HG03175 (cell line): ENCODE measurements at regions not wholly inside any gene's neighbourhood (a gene's known extent, or its start where the extent isn't known, plus 50 kb on each side); places are given as distances from the start of the nearest gene placed in this dataset.
"Not testable (repeated sequence)": the region's sequence is repeated elsewhere in the genome, so short reads cannot be mapped to it uniquely, and the experiment has no call there.

Experiments used
- ATAC-seq: cut with Tn5 transposase; IDR thresholded peaks from one replicate; pipeline ENCODE4 v1.9.1; 2021; ENCODE audit warnings: mild to moderate bottlenecking, moderate library complexity; ENCODE audit not compliant: unreplicated experiment

DNA sequence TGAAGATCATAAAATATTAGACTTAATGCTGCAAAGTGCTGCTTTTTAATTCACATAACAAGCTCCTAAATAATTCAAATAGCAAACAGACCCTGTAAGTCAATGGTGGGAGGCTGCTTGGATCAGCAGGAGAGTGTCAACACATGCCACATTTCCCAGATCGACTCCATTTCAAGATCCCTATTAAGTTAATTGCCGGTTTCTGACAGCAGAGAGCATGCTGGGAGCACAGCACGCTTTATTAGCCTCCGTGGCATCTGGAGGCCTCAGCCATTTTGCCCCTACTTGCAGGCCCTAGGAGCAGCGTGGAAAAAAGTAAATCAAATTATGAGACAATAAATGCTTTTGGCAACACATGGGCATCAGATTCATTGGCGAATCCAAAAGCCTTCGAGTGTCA lies 201.0 kb downstream of the EMX2 start:
- no peak for ATAC-seq

DNA sequence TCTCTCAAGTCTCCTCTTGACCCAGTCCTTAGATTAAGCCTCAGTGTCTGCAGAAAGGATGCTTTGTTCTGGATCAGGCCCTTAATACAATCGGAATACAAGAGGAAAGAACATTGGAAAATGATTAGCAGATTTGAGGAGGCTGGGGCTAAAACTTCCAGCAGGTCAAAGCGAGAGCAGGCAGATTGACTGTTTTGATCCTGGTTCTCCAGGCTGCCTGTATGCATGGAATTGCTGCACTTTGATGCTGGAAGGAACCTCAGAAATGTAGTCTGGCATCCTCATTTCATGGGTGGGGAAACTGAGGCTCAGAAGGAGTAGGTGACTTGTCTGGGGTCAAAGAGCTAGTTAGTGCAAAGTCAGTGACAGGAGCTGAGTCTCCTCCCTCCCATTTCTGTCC lies 202.8 kb downstream of the EMX2 start:
- ATAC-seq, result no peak

DNA sequence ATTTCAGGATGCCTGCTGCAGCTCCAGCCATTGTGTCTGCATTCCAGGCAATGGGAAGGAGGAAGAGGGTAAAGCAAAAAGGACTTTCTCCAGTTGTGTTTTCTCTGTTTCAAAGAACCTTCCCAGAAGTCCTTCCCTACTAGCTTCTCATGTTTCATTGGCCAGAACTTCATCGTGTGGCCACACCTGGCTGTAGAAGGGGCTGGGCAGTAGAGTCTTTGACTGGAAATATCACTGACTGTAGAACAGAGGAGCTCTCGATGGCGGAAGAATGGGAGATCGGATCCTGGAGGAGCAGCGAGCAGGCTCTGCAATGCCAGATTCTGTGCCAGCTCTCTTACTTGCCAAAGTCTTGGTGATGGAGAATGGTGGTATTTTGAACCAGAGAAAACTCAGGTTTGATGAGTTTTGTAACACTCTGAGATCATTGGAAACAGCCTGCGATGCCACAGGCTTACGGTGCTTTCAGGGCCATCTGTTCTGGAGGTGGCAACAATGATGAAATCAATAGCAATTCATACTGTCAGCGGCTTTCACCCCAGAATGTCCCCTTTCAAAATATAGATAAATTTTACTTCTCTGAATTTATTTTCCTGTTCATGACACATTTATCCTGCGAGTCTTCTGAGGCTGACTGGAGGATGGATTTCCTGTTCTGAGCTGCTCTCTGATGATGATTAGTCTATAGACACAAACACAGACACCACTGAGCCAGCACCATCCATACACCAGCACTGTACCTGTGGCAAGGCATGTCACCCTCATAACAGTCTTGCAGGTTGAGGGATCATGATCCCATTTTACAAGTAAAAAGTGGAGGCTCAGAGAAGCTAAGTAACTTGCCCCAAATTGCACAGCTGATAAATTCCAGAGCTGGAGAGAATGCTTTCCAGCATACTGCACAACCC lies 204.2 kb downstream of the EMX2 start:
- ATAC-seq, result no peak

DNA sequence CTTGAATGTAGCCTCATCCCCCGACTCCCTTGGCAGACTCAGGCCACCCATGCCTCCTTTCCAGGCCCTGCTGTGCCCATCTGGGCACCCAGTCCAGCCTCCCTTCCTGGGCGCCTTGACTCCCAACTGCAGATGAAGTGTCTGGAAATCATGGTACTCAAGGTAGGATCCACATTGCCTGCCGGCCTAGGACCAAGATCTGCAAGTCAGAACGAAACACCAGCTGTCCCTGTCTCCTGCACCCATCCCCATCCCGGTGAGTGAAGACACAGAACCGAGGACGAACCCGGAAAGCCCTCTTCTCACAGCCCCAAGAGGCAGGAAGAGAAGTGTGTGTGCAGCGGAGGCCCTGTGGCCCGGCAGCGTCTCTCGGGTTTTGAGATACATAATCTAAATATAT lies 205.1 kb downstream of the EMX2 start:
- no peak for ATAC-seq

DNA sequence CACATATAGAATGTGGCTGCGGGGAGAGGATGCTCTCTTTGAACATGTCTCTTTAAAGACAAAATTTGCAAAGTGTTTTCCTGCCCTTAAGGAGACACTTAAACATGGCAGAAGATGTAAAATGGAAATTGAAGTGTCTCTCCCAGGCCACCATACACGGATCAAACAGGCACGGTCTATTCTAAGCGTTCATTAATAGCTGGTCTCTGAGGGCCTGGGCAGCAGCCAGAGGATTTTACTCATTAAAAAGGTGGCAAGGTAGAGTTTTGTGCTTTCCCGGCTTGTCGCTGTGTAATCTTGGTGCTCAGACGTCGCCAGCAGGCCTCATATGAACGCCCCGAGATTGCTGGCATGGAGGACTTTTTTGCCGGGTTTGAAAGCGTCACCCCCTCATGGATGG lies 205.5 kb downstream of the EMX2 start:
- ATAC-seq, result no peak

DNA sequence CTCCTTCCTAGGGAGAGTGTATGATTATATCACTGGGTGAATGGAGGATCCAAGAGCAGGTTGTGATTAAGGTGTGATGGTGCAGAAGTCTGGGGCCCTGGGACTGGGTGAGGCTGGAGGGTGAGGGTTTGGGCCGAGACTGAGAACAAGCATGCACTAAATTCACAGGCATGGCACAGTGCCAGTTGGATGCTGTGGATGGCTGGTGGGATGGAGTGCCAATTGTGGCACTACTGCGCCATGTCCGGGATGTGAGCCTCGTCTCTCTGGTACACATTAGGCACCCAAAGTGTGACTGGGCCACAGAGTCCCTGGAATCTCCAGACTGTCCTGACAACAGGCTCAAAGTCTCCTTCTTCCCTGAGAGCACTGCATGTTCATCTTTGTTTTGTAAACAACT lies 208.1 kb downstream of the EMX2 start:
- no peak for ATAC-seq

DNA sequence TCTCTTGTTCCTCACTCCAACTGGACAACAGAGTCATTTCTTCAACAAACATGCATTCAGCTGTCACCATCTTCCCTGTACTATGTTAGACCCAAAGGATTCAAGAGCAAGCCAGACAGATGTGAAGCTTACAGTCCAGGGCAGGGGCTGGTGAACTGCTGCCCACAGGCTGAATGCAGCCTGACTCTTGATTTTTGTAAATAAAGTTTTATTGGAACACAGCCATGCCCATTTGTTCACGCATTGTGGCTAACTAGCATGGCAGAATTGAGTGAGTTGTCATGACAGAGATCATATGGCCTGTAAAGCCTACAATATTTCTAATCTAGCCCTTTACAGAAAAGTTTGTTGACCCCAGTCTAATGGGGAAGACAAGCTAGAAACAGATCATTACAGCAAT lies 208.7 kb downstream of the EMX2 start:
- ATAC-seq, result no peak

DNA sequence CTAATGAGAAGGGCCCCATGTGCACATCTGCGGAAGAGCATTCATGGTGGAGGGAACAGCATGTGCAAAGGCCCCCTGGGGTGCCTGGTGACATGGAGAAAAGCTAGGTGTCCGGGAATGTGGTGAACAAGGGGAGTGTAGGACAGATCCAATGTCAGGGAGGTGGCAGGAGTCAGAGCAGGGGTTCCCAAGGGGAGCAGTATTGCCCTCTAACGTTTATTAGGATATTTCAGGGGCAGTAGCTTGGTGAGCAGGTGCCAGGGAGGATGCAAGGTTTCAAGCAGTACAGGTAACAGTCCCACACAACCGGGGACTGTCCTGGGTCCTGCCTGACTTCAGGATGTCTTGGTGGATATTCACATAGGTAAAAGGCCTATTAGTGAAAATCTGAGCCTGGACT lies 209.6 kb downstream of the EMX2 start:
- ATAC-seq, result no peak

DNA sequence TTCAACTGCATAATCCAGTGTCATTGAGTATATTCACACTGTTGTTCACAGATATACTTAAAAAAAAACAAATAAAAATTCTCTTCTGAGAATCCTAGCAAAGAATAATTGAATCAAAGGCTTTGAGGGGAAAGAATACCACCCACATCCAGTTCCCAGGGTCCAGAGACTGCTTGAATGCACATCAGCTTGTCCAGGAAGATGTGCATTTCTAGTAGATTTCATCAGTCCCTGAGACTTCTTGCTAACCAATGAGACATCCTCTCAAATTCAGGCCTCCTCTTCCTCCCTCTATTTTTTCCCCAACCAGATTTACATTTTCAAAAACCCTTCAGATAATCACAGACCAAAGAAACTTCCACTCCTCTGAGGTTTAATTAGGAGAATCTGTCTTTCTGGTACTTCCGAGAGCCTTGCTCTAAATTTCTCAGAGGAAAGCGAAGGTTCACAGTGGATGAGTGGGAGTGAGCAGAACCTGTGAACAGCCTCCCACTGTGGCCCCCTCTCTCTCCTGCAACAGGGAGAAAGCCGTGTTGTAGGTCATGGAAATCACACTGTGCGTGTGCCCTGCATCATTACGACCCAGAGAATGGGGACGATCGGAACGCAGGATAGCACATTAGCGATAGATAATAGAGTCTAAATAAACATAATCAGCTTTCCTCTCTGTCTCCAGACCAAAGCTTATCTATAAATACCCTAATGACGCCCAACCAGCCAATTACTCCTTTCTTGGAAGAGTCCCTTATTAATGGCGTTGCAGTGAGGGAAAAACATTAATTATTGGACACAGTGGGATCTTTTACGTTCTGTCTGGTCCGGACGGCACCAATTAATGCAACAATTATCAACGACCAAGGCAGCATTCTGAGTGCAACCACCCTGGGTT lies 212.5 kb downstream of the EMX2 start:
- no peak for ATAC-seq

DNA sequence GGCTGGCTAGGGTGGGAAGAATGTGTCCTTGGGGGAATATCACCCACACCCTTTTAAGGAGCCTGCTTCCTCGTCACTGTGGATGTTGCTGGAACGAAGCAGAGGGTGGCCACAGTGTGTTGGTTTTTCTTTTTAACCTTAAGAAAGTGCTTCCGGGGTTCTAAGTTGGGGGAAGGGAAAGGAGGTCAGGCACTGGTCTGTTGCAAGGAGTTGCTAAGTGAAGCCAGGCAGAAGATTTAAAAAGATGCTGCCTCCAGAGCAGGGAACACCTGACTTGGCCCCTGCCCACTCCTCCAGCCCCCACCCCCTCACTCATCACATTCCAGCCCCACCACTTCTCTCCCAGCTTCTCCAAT lies 213.1 kb downstream of the EMX2 start:
- ATAC-seq, result no peak

DNA sequence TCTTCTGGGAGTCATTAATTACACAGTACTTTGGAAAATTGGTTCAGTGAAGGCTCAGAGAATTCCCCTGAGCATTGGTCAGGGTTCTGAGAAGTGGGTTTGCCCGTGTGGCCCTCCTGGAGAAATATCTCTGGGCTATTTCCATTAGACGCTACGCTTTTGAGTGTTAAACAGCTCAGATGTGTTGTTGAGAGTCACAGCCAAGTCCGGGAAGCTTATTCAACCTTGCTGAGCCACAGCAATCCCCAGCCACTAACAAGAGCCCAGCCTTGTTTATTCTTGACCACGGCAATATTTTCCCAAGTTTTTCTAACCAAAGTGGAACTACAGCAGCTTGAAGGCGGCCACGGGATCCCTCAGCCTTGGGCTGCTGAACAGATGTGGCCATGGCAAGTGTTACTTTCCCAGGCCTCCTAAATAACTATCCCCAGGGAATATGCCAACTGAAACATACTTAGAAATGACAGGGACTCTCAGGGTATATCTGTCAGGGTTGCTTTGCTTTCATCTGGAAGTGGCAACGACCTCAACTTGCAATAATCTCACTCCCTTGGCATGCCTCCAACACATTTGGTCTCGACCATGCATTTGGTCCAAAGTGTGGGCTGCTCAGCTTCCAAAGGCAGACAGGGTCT lies 214.7 kb downstream of the EMX2 start:
- ATAC-seq, result no peak

DNA sequence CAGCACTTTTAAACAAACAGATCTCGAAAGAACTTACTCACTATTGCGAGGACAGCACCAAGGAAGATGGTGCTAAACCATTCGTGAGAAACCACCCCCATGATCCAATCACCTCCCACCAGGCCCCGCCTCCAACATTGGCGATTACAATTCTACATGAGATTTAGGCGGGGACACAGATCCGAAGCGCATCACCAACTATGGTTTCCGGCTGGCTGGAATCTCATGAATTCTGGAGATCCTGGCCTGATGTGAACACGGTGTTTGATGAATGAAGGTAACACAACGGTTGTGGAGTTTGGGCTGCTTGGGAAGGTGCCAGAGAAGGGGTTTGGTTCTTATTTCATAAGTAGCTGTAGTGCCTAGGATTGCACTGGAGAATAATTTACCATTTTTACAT lies 216.7 kb downstream of the EMX2 start:
- no peak for ATAC-seq

DNA sequence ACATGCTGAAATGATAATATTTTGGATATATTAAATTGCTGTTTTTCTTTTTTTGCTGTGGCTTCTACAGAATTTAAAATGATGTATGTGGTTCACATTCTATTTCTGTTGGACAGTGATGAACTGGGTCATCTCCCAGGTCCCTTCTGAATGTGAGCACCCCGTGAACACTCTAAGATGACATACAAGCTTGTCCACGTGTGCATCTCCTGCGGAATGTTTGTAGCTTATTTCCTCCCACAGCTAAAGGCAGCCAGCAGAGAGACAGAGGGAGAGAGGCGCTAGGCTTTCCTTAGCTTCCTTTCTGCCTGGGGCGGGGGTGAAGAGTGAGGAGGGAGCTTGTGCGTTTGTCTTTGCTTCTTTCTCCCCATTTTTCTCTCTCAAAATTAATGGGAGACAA lies 219.1 kb downstream of the EMX2 start:
- no peak for ATAC-seq

DNA sequence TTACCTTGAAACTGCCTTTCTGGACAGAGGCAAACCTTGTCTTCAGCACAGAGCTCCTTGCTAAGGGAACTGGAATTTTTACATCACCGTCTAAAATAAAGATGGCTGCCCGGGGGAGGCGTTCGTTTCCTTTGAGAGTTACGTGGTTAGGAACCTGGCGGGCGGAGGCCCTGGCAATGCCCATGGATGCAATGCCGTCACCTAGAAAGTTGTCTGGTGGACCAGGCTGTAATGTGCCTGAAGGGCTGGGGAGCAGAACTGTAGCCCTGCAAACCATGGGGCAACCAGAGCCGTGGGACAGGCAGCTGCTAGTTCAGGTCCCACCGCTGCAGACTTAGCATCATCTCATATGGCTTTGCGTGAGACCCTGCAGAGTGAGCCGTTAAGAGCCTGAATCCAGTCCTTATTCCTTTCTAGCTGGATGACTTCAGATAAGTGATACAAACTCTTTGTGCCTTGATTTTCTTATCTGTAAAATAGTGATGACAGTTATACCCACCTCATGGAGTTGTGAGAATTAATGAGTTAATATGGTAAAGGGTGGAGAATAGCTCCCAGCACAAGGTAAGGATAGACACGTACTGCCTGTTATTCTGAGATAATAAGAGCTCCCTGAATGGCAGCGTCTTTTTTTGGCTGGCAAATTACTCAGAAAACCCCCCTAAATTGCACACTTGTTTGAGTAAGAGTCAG lies 219.7 kb downstream of the EMX2 start:
- no peak for ATAC-seq

DNA sequence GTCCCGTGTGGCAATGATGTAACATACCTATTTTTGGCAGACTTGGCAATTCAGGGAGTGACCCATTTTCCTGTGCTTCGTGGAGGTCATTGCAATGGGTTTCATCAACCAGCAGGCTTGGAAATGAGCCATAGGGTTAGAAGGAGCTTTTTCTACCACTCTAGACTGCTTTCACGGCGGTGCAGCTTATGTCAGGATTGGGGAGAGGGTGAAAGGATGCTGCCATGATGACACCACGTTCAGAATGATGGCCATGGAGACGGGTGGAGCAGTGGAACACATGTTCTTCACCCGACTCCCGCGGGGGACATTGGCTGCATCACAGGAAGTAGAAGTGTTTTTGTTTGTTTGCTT lies 220.2 kb downstream of the EMX2 start:
- ATAC-seq, result no peak

DNA sequence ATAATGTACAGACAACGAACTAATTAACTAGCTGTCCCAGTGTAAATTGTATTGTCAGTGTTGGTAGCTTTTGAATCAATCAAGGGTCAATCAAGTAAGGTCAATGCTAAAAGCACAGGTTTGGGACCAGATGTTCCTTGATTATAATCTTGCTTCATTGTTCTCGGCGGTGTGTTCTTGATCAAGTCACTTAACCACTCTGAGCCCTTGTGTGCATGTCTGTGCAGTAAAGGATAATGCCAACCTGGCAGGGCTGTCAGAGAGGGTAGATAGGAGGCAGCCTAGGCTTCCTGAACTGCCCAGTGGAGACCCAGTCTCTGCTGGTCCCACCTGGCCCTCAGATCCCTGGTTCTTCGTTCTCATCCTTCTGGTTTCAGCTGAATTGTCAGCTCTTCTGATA lies 221.0 kb downstream of the EMX2 start:
- no peak for ATAC-seq

DNA sequence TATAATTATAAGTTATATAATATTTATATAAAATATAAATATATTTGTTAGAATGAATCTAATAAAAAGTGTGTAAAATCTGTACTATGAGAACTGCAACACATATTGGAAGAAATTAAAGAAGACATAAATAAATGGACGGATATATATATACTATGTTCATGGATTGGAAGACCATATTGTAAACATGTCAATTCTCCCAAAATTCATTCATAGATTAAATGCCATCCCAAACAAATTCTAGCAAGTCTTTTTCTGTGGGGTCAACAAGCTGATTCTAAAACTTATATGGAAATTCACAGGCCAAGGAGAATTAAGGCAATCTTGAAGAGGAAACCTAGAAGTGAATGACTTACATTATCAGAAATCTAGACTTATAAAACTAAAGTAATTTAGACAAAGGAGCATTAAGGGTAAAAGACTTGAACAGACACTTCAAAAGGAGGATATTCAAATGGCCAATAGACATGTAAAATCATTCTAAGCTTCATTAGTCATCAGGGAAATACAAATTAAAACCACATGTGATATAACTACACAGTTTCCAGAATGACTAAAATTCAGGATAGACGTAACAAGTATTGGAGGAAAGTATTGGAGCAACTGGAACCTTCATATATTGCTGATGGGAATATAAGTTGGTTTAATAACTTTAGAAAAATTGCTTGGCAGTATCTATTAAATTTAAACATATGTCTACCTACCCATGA lies 225.9 kb downstream of the EMX2 start:
- no peak for ATAC-seq

DNA sequence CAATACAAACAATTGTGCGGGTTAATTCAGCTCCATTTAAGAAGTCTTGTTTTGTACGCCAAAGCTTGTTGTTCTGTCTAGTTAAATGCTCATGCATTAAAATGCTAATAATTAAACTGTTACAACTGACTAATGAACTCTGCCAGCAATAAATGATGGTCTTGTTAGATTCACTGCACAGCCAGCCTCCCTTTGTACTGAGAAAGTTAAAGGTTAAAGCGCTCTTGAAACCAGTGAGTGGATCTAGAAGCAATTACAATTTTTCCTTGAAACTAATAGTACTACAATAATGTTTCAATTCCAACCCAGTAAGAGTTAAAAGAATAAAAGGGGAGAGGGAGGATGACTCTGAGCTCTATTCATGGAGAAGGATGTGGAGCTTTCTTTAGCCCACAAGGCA lies 233.0 kb downstream of the EMX2 start:
- no peak for ATAC-seq

DNA sequence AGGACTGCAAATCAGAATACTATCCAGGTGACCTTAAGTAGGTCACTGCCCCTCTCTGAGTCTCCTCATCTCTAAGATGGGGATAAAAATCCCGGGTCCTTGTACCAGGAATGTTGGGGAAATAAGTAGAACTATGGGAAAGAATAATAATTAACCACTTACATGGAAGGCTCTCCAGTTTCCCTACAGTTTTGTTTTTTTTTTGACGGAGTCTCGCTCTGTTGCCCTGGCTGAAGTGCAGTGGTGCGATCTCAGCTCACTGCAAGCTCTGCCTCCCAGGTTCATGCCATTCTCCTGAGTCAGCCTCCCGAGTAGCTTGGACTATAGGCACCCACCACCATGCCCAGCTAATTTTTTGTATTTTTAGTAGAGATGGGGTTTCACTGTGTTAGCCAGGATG lies 234.7 kb downstream of the EMX2 start:
- not testable (repeated sequence) for ATAC-seq

DNA sequence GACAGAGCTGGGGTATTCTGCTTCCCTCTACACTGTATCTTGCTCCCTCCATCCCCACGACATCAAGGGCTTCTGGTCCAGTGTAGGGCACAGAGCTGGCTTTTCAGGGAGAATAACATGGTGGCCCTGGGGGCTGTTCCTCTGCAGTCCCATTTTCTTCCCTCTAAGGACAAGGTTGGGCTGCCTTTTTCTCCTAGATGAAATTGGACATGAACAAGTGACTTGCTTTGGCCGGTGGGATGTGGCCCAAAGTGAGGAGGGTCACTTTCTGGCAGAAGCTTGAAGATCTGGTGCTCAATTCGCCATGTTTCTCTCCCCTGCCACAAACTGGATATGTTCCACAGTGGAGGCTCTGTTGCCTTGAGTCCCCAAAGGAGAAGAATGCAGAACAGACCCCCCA lies 235.7 kb downstream of the EMX2 start:
- ATAC-seq, result no peak

DNA sequence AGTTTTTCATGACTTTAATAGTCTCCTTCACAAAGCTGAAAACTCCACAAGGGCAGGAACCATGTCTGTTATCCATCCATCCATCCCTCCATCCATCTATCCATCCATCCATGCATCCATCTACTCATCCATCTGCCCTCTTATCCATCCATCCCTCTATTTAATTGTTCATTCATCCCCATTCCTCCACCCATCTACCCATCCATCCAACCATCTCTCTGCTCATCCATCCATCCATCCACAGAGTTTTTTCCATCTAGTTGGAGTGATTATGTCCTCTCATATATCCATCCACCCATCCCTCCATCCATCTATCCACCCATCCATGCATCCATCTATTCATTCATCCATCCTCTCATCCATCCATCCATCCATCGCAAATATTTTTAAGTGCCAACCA lies 237.9 kb downstream of the EMX2 start:
- ATAC-seq, result no peak
